ENCODE measurements at regions not wholly inside any gene's neighbourhood (a gene's known extent, or its start where the extent isn't known, plus 50 kb on each side); places are given as distances from the start of the nearest gene placed in this dataset.

GRCh38 chr10:25818751-25819150, 115.3 kb upstream of the MYO3A start:
- TF ChIP-seq CTCF (IDR thresholded peaks at IDR 0.05) (no peak), POLR2AphosphoS5 (IDR thresholded peaks at IDR 0.05) (no peak), POLR2A (IDR thresholded peaks at IDR 0.05) (no peak), EP300 (IDR thresholded peaks at IDR 0.05) (no peak)
- WGBS, 2 donors: 26 to 45% methylated on average over 9 of the region's 9 CpGs
- Histone ChIP-seq H3K4me3 (no peak overlapping the region), H3K36me3 (no peaks in the 10 kb centered on the region), H3K27ac (no peak overlapping the region), H3K27me3 (no peaks in the 10 kb centered on the region), H3K9me3 (no peaks in the 10 kb centered on the region), H3K4me1 (no peaks in the 10 kb centered on the region)
- intact Hi-C loops (cut with DNase I): no loop called here
- no peak for DNase-seq

DNA sequence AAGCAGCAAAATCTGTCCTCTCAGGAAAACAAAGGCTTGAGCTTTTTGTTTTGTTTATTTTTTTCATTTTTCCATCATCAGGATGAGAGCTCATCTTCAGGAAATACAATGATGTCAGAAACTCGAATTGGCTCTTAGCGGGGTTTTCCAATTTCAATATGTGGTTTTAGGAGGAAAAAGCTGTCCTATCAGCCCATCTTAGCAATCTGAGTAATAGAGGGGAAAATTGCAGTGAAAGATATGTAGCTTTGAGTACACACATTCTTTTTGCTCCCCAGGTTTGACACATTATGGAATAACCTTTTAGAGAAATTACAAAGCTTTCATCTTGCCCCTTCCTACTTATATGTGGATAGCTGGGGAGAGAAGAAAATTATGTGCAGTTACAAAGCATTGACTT, 113.6 kb upstream of the MYO3A start:
- intact Hi-C loops (cut with DNase I): no loop called here

GRCh38 chr10:25820874-25821273, 113.2 kb upstream of the MYO3A start:
- no peak for DNase-seq
- TF ChIP-seq POLR2AphosphoS5 (IDR thresholded peaks at IDR 0.05) (no peak), POLR2A (IDR thresholded peaks at IDR 0.05) (no peak), EP300 (IDR thresholded peaks at IDR 0.05) (no peak), CTCF (IDR thresholded peaks at IDR 0.05) (no peak)
- Histone ChIP-seq H3K4me3 (no peak overlapping the region), H3K9me3 (no peaks in the 10 kb centered on the region), H3K4me1 (no peaks in the 10 kb centered on the region), H3K27ac (no peak overlapping the region), H3K27me3 (no peaks in the 10 kb centered on the region), H3K36me3 (no peaks in the 10 kb centered on the region)
- WGBS, 2 donors: 54 to 61% methylated on average over 8 of the region's 8 CpGs
- intact Hi-C loops (cut with DNase I): no loop called here

More for the DNA sequence above, 113.6 kb upstream of the MYO3A start:
- no peak for TF ChIP-seq POLR2AphosphoS5 (IDR thresholded peaks at IDR 0.05)
- no peak for TF ChIP-seq CTCF (IDR thresholded peaks at IDR 0.05)
- TF ChIP-seq POLR2A (IDR thresholded peaks at IDR 0.05): no peak
- no peak for TF ChIP-seq EP300 (IDR thresholded peaks at IDR 0.05)
- Histone ChIP-seq H3K27me3 (no peaks in the 10 kb centered on the region), H3K9me3 (no peaks in the 10 kb centered on the region), H3K4me1 (no peaks in the 10 kb centered on the region), H3K36me3 (no peaks in the 10 kb centered on the region), H3K27ac (no peak overlapping the region), H3K4me3 (no peak overlapping the region)
- WGBS, 2 donors: 72 to 76% methylated on average over 2 of the region's 2 CpGs
- no peak for DNase-seq

GRCh38 chr10:25824050-25824449, 110.0 kb upstream of the MYO3A start:
- intact Hi-C loops (cut with DNase I): no loop called here
- WGBS, 2 donors: 39 to 59% methylated on average over 4 of the region's 4 CpGs
- Histone ChIP-seq H3K27ac (no peak overlapping the region), H3K4me1 (no peaks in the 10 kb centered on the region), H3K9me3 (no peaks in the 10 kb centered on the region), H3K27me3 (no peaks in the 10 kb centered on the region), H3K4me3 (no peak overlapping the region), H3K36me3 (no peaks in the 10 kb centered on the region)
- no peak for DNase-seq
- TF ChIP-seq EP300 (IDR thresholded peaks at IDR 0.05) (no peak), POLR2A (IDR thresholded peaks at IDR 0.05) (no peak), CTCF (IDR thresholded peaks at IDR 0.05) (no peak), POLR2AphosphoS5 (IDR thresholded peaks at IDR 0.05) (no peak)

DNA sequence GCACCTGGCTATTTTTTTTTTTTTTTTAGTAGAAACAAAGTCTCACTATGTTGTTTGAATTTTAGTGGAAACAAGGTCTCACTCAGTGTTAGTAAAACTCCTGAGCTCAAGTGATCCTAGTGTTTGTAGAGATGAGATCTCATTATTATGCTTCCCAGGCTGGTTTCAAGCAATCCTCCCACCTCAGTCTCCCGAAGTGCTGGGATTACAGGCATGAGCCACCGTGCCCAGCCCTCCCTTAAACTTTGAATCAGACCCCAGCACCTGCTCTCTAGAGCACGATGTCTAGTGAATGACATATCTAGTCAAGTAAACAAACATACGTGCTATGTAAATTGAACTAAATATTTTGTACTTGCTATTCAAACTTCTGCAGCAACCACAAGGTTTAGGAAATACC, 105.6 kb upstream of the MYO3A start:
- intact Hi-C loops (cut with DNase I): no loop called here
- Histone ChIP-seq H3K27me3 (no peaks in the 10 kb centered on the region), H3K4me3 (no peak overlapping the region), H3K36me3 (no peaks in the 10 kb centered on the region), H3K4me1 (no peaks in the 10 kb centered on the region), H3K27ac (no peak overlapping the region), H3K9me3 (no peaks in the 10 kb centered on the region)
- DNase-seq: no peak
- 19 to 33% methylated on average over 4 of the region's 4 CpGs for WGBS, 2 donors
- no peak for TF ChIP-seq POLR2AphosphoS5 (IDR thresholded peaks at IDR 0.05)
- TF ChIP-seq EP300 (IDR thresholded peaks at IDR 0.05): no peak
- TF ChIP-seq POLR2A (IDR thresholded peaks at IDR 0.05): no peak
- TF ChIP-seq CTCF (IDR thresholded peaks at IDR 0.05): no peak
